Uterus (tissue), 3 donors: ENCODE measurements at regions not wholly inside any gene's neighbourhood (a gene's known extent, or its start where the extent isn't known, plus 50 kb on each side); places are given as distances from the start of the nearest gene placed in this dataset.

Source experiments
- DNase-seq, 2 donors: peaks; one replicate each; pipeline ENCODE4 v3.0.0-alpha.2; 2019 to 2020
- H3K27ac ChIP-seq, 2 donors: fragments of 200-600 bp; sonication (generic); 1 replicate in 1 of 2; 2 replicates in 1 of 2; pipeline ENCODE4 v1.5.1; 2016 to 2018
- H3K27me3 ChIP-seq, 2 donors: fragments of 200-600 bp; sonication (generic); one replicate each; pipeline ENCODE4 v1.5.1; 2018 to 2019; ENCODE audit warnings: control low read depth in 1 of 2
- H3K36me3 ChIP-seq, 2 donors: fragments of 200-600 bp; sonication (generic); one replicate each; pipeline ENCODE4 v1.5.1; 2019; ENCODE audit warnings: control low read depth in 1 of 2
- H3K4me1 ChIP-seq, 2 donors: fragments of 200-600 bp; sonication (generic); one replicate each; pipeline ENCODE4 v1.5.1; 2018 to 2019; ENCODE audit warnings: control low read depth in 1 of 2
- H3K4me3 ChIP-seq, 2 donors: fragments of 200-600 bp; sonication (generic); 1 replicate in 1 of 2; 2 replicates in 1 of 2; pipeline ENCODE4 v1.5.1; 2018 to 2019; ENCODE audit warnings: mild to moderate bottlenecking in 1 of 2
- H3K9me3 ChIP-seq, 2 donors: fragments of 200-600 bp; sonication (generic); one replicate each; pipeline ENCODE4 v1.5.1; 2019; ENCODE audit warnings: control low read depth in 1 of 2
- POLR2A ChIP-seq, 2 donors: fragments of 450-650 bp; IDR thresholded peaks; one replicate each; pipeline ENCODE4 v1.6.1; 2016; ENCODE audit warnings: antibody characterized with exemption in 2 of 2, mild to moderate bottlenecking in 1 of 2, moderate library complexity in 1 of 2
- intact Hi-C: fragments of 100-400 bp; cut with DNase I; formaldehyde crosslinking; loops from one replicate; pipeline ENCODE4 v1.15.1; 2023; ENCODE audit warnings: low total_unique reads
- TF ChIP-seq, protein P1 (sequence below), 4 experiments: fragments of 200-600 bp in 2 of 4; fragments of 450-650 bp in 2 of 4; sonication (generic) in 2 of 4; IDR thresholded peaks; one replicate each; pipeline ENCODE4 v1.5.1; 2016 to 2019; ENCODE audit warnings: antibody characterized with exemption in 4 of 4, mild to moderate bottlenecking in 2 of 4, moderate library complexity in 1 of 4
- donor health status: DM: yes; HTN: yes; CAD: no.

DNA sequence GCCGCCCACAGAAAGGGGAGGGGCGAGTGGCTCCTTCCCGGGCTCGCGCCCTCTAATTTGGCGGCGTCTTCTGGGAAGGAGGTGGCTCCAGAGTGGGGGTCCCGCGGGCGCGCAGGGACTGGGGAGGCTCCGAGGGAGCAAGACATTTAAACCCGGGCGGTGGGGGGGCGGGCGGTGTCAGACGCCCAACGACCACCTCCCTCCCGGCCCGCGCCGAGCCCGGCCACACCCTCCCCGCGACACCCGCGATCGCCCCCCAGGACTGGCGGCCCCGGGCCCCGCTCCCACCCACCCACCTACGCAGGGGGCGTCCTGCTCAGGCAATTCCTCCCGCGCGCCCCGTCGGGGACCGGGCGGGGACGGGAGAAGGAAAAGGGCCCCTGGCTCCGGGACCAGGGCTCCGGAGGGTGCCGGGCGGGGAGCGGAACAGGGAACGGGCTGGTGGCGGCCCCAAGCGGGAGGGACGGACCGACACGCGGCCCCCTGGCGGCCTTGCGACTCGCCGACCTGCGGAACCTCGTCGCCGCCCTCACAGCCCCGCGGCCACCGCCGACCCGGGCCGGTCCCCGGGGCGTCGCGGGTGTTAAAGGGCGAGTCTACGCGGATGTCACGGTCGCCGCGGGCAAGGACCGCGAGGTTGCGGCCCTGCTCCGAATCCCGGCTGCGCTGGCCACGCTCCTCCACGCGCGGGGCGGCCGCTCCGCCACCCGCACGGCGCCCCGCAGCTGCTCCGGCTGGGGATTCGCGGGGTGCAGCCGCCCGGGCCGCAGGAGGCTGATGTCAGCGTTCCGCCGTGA lies 94.0 kb upstream of the FMN2 start:
- Histone ChIP-seq H3K9me3 (no peaks in the 10 kb centered on the region), H3K27ac (no peak overlapping the region), H3K4me3 (no peak overlapping the region), H3K27me3 (peaks cover 4 to 20% of the 10 kb centered on the region in 2 donors), H3K4me1 (peaks cover 0 to 7% of the 10 kb centered on the region in 2 donors), H3K36me3 (no peaks in the 10 kb centered on the region)
- TF ChIP-seq, protein P1, sequence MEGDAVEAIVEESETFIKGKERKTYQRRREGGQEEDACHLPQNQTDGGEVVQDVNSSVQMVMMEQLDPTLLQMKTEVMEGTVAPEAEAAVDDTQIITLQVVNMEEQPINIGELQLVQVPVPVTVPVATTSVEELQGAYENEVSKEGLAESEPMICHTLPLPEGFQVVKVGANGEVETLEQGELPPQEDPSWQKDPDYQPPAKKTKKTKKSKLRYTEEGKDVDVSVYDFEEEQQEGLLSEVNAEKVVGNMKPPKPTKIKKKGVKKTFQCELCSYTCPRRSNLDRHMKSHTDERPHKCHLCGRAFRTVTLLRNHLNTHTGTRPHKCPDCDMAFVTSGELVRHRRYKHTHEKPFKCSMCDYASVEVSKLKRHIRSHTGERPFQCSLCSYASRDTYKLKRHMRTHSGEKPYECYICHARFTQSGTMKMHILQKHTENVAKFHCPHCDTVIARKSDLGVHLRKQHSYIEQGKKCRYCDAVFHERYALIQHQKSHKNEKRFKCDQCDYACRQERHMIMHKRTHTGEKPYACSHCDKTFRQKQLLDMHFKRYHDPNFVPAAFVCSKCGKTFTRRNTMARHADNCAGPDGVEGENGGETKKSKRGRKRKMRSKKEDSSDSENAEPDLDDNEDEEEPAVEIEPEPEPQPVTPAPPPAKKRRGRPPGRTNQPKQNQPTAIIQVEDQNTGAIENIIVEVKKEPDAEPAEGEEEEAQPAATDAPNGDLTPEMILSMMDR (IDR thresholded peaks at IDR 0.05): no peak
- no peak for TF ChIP-seq POLR2A (IDR thresholded peaks at IDR 0.05)
- intact Hi-C loops: no loop called here
- no peak for DNase-seq

DNA sequence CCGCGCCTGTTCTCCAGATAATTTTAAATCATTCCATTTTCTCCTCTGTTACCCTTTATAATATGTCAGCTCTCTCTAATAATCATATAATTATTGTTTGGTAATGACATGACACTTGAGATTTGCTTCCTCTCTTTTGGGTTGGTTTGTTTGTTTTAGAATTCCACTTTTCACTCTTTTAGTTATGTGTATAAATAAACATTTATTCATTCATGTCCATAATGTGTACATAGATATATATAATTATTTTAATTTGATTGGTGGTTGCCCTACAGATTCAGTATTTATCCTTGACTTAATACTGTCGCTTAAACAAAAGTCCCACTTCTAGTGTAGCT lies 93.4 kb upstream of the FMN2 start:
- no peaks in the 10 kb centered on the region for H3K9me3 ChIP-seq
- TF ChIP-seq POLR2A (IDR thresholded peaks at IDR 0.05): no peak
- TF ChIP-seq, protein P1 (IDR thresholded peaks at IDR 0.05): no peak
- peaks cover 4 to 20% of the 10 kb centered on the region in 2 donors for H3K27me3 ChIP-seq
- intact Hi-C loops: no loop called here
- H3K4me3 ChIP-seq: no peak overlapping the region
- no peak overlapping the region for H3K27ac ChIP-seq
- DNase-seq: no peak
- H3K4me1 ChIP-seq: peaks cover 0 to 7% of the 10 kb centered on the region in 2 donors
- no peaks in the 10 kb centered on the region for H3K36me3 ChIP-seq

DNA sequence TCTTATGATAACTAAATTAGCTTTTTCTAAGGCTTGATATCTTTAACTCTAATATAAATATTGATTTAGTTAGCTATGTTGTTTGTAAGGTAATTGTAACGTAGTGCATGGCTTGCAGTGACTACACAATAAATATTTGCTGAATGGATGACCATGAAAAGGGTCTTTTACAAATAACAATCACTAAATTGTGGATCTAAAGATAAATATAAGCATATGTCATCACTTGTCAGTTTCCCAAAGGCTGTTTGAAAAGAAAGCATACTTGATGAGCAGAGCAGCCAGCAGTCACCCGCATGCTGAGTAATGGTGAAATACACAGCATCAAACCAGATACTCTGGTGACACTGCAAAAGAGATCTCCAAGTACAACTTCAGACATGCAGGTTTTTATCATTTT lies 92.5 kb upstream of the FMN2 start:
- no peak for DNase-seq
- Histone ChIP-seq H3K36me3 (no peaks in the 10 kb centered on the region), H3K9me3 (no peaks in the 10 kb centered on the region), H3K4me3 (no peak overlapping the region), H3K27me3 (peaks cover 4 to 20% of the 10 kb centered on the region in 2 donors), H3K27ac (no peak overlapping the region), H3K4me1 (peaks cover 0 to 7% of the 10 kb centered on the region in 2 donors)
- intact Hi-C loops: no loop called here
- TF ChIP-seq, protein P1 (IDR thresholded peaks at IDR 0.05): no peak
- no peak for TF ChIP-seq POLR2A (IDR thresholded peaks at IDR 0.05)

DNA sequence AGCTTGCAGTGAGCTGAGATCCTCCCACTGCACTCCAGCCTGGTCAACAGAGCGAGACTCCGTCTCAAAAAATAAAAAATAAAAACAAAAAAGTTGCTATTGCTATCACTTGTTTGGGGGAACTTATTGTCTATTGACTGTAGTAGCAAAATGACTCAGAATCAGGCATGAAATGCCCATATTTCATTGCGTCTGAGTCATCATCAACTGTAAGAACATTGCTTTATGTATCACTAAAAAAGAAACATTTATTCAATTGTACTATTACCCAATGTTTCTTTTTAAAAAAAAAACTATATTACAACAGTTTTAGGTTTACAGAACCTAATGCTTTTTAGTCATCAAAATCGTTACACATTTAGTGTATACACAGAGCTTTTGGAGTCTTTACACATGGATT lies 91.0 kb upstream of the FMN2 start:
- intact Hi-C loops: no loop called here
- H3K27me3 ChIP-seq: peaks cover 4 to 20% of the 10 kb centered on the region in 2 donors
- H3K9me3 ChIP-seq: no peaks in the 10 kb centered on the region
- TF ChIP-seq POLR2A (IDR thresholded peaks at IDR 0.05): no peak
- TF ChIP-seq, protein P1 (IDR thresholded peaks at IDR 0.05): no peak
- H3K4me1 ChIP-seq: peaks cover 0 to 7% of the 10 kb centered on the region in 2 donors
- no peaks in the 10 kb centered on the region for H3K36me3 ChIP-seq
- no peak for DNase-seq
- no peak overlapping the region for H3K4me3 ChIP-seq
- H3K27ac ChIP-seq: no peak overlapping the region

DNA sequence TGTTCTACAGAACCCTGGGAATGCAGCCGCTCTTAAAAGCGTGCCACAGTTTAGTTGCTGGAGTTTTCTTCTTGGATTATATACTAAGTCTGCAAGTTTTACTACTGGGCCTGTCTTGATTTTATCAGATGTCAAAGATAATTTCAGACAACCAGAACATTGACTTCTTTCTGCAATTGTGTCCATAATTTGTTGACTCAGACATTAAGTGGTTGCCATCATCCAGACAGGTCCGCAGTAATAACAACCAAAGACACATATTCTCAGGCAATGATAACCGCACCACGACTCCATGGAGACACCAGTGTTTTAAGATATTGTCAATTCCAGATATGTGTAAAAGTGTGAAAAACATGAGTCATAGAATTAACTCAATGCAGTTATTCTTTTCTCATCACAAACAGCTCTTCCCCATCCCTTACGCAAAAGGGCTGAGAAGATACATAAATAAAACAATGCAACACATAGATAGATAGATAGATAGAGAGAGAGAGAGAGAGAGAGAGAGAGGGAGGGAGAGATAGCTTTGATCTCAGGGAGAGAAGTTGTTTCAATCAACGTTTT lies 90.4 kb upstream of the FMN2 start:
- Histone ChIP-seq H3K27ac (no peak overlapping the region), H3K4me3 (no peak overlapping the region), H3K9me3 (no peaks in the 10 kb centered on the region), H3K27me3 (peaks cover 4 to 20% of the 10 kb centered on the region in 2 donors), H3K4me1 (peaks cover 0 to 7% of the 10 kb centered on the region in 2 donors), H3K36me3 (no peaks in the 10 kb centered on the region)
- no peak for DNase-seq
- intact Hi-C loops: no loop called here
- TF ChIP-seq POLR2A (IDR thresholded peaks at IDR 0.05): no peak
- TF ChIP-seq, protein P1 (IDR thresholded peaks at IDR 0.05): no peak
